H1 (cell line): ENCODE measurements at regions not wholly inside any gene's neighbourhood (a gene's known extent, or its start where the extent isn't known, plus 50 kb on each side); places are given as distances from the start of the nearest gene placed in this dataset.

Experiments used
- CTCF ChIA-PET: fragments of 300-600 bp; sonication (Branson Sonifier 250); formaldehyde crosslinking; loops from one replicate; lab custom pipeline; 2021; ENCODE audit not compliant: partially characterized antibody; lab: Charles Lee
- POLR2A ChIA-PET: fragments of 300-600 bp; sonication (Branson Sonifier 250); formaldehyde crosslinking; loops from one replicate; lab custom pipeline; 2021; ENCODE audit warnings: inconsistent platforms; ENCODE audit not compliant: partially characterized antibody; lab: Charles Lee
- DNase-seq, 2 experiments: peaks; one replicate each; pipeline versions ENCODE4 v3.0.0 to v3.0.0-alpha.2; 2010 to 2022; ENCODE audit warnings: low spot score in 2 of 2, low read depth in 1 of 2, mixed read lengths in 1 of 2
- FAIRE-seq: peaks from 2 replicates; lab custom pipeline; 2011; peaks lifted over from hg19 to GRCh38; lab: Jason Lieb, UNC
- H2AFZ ChIP-seq: 2 replicates; pipeline ENCODE4 v1.8.1; 2012; ENCODE audit warnings: low read length, inconsistent platforms
- H2AK5ac ChIP-seq: 2 replicates; pipeline ENCODE4 v1.6.1; 2013; ENCODE audit warnings: low read depth, low read length
- H2BK120ac ChIP-seq: replicated peaks from 2 replicates; pipeline ENCODE3; 2013; ENCODE audit warnings: low read depth, low read length, inconsistent platforms
- H2BK12ac ChIP-seq: 2 replicates; pipeline ENCODE4 v1.6.1; 2013; ENCODE audit warnings: low read depth, low read length
- H2BK15ac ChIP-seq: 2 replicates; pipeline ENCODE4 v1.6.1; 2013; ENCODE audit warnings: low read length
- H2BK20ac ChIP-seq: 2 replicates; pipeline ENCODE4 v1.6.1; 2013; ENCODE audit warnings: low read length
- H2BK5ac ChIP-seq: 2 replicates; pipeline ENCODE4 v1.6.1; 2013; ENCODE audit warnings: low read depth, low read length
- H3K14ac ChIP-seq: 2 replicates; pipeline ENCODE4 v1.6.1; 2013; ENCODE audit warnings: inconsistent platforms; ENCODE audit not compliant: insufficient read length
- H3K18ac ChIP-seq: 2 replicates; pipeline ENCODE4 v1.6.1; 2013; ENCODE audit warnings: low read length; ENCODE audit errors: extremely low read depth
- H3K23ac ChIP-seq: 2 replicates; pipeline ENCODE4 v1.6.1; 2013; ENCODE audit warnings: inconsistent platforms; ENCODE audit not compliant: insufficient read length
- H3K23me2 ChIP-seq: 2 replicates; pipeline ENCODE4 v1.6.1; 2013; ENCODE audit warnings: low read depth, low read length
- H3K27ac ChIP-seq: 2 replicates; pipeline ENCODE4 v1.6.1; 2011; ENCODE audit warnings: low read depth, low read length, inconsistent platforms
- H3K27me3 ChIP-seq, 4 experiments: replicated peaks in 1 of 4; 1 replicate in 1 of 4; 2 replicates in 3 of 4; pipeline versions ENCODE4 v1.6.1 to v1.8.1; 2011 to 2013; ENCODE audit warnings: low read length in 3 of 4, mild to moderate bottlenecking in 3 of 4, inconsistent platforms in 2 of 4, mixed read lengths in 2 of 4, moderate library complexity in 1 of 4; ENCODE audit not compliant: control insufficient read depth in 3 of 4, insufficient read depth in 3 of 4; ENCODE audit errors: extremely low read depth in 1 of 4
- H3K36me3 ChIP-seq, 4 experiments: 2 replicates each; pipeline versions ENCODE4 v1.6.1 to v1.8.1; 2011 to 2013; ENCODE audit warnings: mild to moderate bottlenecking in 4 of 4, low read length in 3 of 4, moderate library complexity in 2 of 4, control low read depth in 1 of 4, inconsistent platforms in 1 of 4; ENCODE audit not compliant: insufficient read depth in 4 of 4, control insufficient read depth in 2 of 4
- H3K4ac ChIP-seq: replicated peaks from 2 replicates; pipeline ENCODE3; 2013; ENCODE audit warnings: low read length, low read depth, mixed read lengths, inconsistent platforms; ENCODE audit not compliant: insufficient read length
- H3K4me1 ChIP-seq, 4 experiments: replicated peaks in 1 of 4; 1 replicate in 1 of 4; 2 replicates in 3 of 4; pipeline versions ENCODE4 v1.6.1 to v1.8.1; 2011 to 2013; ENCODE audit warnings: low read length in 3 of 4, inconsistent platforms in 2 of 4, mixed read lengths in 1 of 4; ENCODE audit not compliant: insufficient read depth in 4 of 4, control insufficient read depth in 3 of 4
- H3K4me2 ChIP-seq, 2 experiments: 2 replicates each; pipeline versions ENCODE4 v1.6.1 to v1.8.1; 2011 to 2013; ENCODE audit warnings: low read depth in 2 of 2, low read length in 2 of 2, control low read depth in 1 of 2, inconsistent platforms in 1 of 2, mild to moderate bottlenecking in 1 of 2; ENCODE audit not compliant: insufficient read depth in 1 of 2
- H3K4me3 ChIP-seq, 4 experiments: fragments of 200-600, 300-600 bp in 1 of 4; sonication (generic), shearing (Covaris generic), sonication (Bioruptor Twin) in 1 of 4; 2 replicates each; pipeline versions ENCODE4 v1.5.1 to v1.8.1; 2011 to 2016; ENCODE audit warnings: low read length in 4 of 4, low read depth in 3 of 4, control low read depth in 2 of 4, inconsistent platforms in 2 of 4, mild to moderate bottlenecking in 2 of 4, mixed read lengths in 1 of 4, moderate library complexity in 1 of 4; ENCODE audit not compliant: insufficient read depth in 2 of 4; ENCODE audit errors: extremely low read depth in 1 of 4
- H3K56ac ChIP-seq: replicated peaks from 2 replicates; pipeline ENCODE3; 2013; ENCODE audit warnings: low read depth, mild to moderate bottlenecking, mixed read lengths, low read length, inconsistent platforms; ENCODE audit not compliant: insufficient read length
- H3K79me1 ChIP-seq: 2 replicates; pipeline ENCODE4 v1.6.1; 2013; ENCODE audit warnings: low read depth, low read length, control low read depth
- H3K79me2 ChIP-seq, 2 experiments: 2 replicates each; pipeline versions ENCODE4 v1.6.1 to v1.8.1; 2012 to 2013; ENCODE audit warnings: low read length in 2 of 2, mild to moderate bottlenecking in 2 of 2, inconsistent platforms in 1 of 2; ENCODE audit not compliant: insufficient read depth in 2 of 2, control insufficient read depth in 1 of 2
- H3K9ac ChIP-seq, 4 experiments: replicated peaks in 1 of 4; 1 replicate in 1 of 4; 2 replicates in 3 of 4; pipeline versions ENCODE4 v1.6.1 to v1.8.1; 2011 to 2013; ENCODE audit warnings: low read depth in 3 of 4, low read length in 3 of 4, control low read depth in 2 of 4, mild to moderate bottlenecking in 2 of 4, moderate library complexity in 2 of 4, inconsistent platforms in 1 of 4; ENCODE audit errors: extremely low read depth in 1 of 4
- H3K9me3 ChIP-seq, 2 experiments: 2 replicates each; pipeline versions ENCODE4 v1.6.1 to v1.8.1; 2012 to 2013; ENCODE audit warnings: mild to moderate bottlenecking in 2 of 2, moderate library complexity in 2 of 2, control low read depth in 1 of 2, inconsistent platforms in 1 of 2, low read depth in 1 of 2, low read length in 1 of 2, mixed read lengths in 1 of 2; ENCODE audit not compliant: insufficient read depth in 2 of 2
- H4K20me1 ChIP-seq, 2 experiments: replicated peaks in 1 of 2; 2 replicates each; pipeline versions ENCODE3 to v1.8.1; 2011 to 2013; ENCODE audit warnings: inconsistent platforms in 2 of 2, low read length in 2 of 2, mild to moderate bottlenecking in 1 of 2; ENCODE audit not compliant: insufficient read depth in 2 of 2, control insufficient read depth in 1 of 2
- H4K5ac ChIP-seq: 2 replicates; pipeline ENCODE4 v1.6.1; 2013; ENCODE audit warnings: low read length, low read depth, mixed read lengths, inconsistent platforms; ENCODE audit not compliant: insufficient read length
- H4K8ac ChIP-seq: 2 replicates; pipeline ENCODE4 v1.8.0; 2013; ENCODE audit warnings: mild to moderate bottlenecking, moderate library complexity, low read length, inconsistent platforms; ENCODE audit not compliant: insufficient read depth; ENCODE audit errors: extremely low read depth
- H4K91ac ChIP-seq: replicated peaks from 2 replicates; pipeline ENCODE3; 2013; ENCODE audit warnings: low read length, mixed read lengths, inconsistent platforms; ENCODE audit not compliant: insufficient read length
- CBX5 ChIP-seq: fragments of 300-800, 300-1000 bp; sonication (generic); IDR thresholded peaks from 2 replicates; pipeline ENCODE4 v1.7.1; 2016; ENCODE audit warnings: antibody characterized with exemption, low read length, low read depth
- POU5F1 ChIP-seq: IDR thresholded peaks from 2 replicates; pipeline ENCODE4 v1.6.1; 2011; ENCODE audit warnings: low read depth, mild to moderate bottlenecking, low read length, moderate library complexity
- RAD21 ChIP-seq, 2 experiments: IDR thresholded peaks in 1 of 2; conservative IDR thresholded peaks in 1 of 2; 2 replicates each; pipeline ENCODE4 v1.6.1; 2011; ENCODE audit warnings: low read depth in 2 of 2, low read length in 2 of 2, improper control_type of control experiment in 1 of 2, inconsistent platforms in 1 of 2, mild to moderate bottlenecking in 1 of 2, moderate library complexity in 1 of 2
- RBBP5 ChIP-seq: IDR thresholded peaks from 2 replicates; pipeline ENCODE4 v1.7.1; 2012; ENCODE audit warnings: low read depth, mild to moderate bottlenecking, inconsistent platforms, low read length, moderate library complexity, borderline replicate concordance
- WGBS, 2 experiments: shearing (Covaris generic) in 1 of 2; methylation state at CpG; one replicate each; pipeline versions ENCODE4 v1.1.6 to v1.1.7; 2013 to 2015; ENCODE audit warnings: low lambda C conversion rate in 2 of 2, mixed read lengths in 2 of 2, inconsistent platforms in 1 of 2, low coverage in 1 of 2, missing lambda C conversion rate in 1 of 2; ENCODE audit not compliant: insufficient replicate concordance in 2 of 2, insufficient coverage in 1 of 2, insufficient read length in 1 of 2; ENCODE audit errors: extremely low coverage in 1 of 2, missing lambda C conversion rate in 1 of 2; 5-methylcytosine and 5-hydroxymethylcytosine counted together
- TF ChIP-seq, protein P1 (sequence below), 3 experiments: IDR thresholded peaks; 1 replicate in 2 of 3; 2 replicates in 1 of 3; pipeline versions ENCODE4 v1.5.1 to v1.6.1; 2011; ENCODE audit warnings: low read length in 3 of 3, mild to moderate bottlenecking in 3 of 3, inconsistent platforms in 2 of 3, low read depth in 1 of 3, moderate library complexity in 1 of 3; ENCODE audit not compliant: insufficient read depth in 1 of 3; ENCODE audit errors: control extremely low read depth in 1 of 3

DNA sequence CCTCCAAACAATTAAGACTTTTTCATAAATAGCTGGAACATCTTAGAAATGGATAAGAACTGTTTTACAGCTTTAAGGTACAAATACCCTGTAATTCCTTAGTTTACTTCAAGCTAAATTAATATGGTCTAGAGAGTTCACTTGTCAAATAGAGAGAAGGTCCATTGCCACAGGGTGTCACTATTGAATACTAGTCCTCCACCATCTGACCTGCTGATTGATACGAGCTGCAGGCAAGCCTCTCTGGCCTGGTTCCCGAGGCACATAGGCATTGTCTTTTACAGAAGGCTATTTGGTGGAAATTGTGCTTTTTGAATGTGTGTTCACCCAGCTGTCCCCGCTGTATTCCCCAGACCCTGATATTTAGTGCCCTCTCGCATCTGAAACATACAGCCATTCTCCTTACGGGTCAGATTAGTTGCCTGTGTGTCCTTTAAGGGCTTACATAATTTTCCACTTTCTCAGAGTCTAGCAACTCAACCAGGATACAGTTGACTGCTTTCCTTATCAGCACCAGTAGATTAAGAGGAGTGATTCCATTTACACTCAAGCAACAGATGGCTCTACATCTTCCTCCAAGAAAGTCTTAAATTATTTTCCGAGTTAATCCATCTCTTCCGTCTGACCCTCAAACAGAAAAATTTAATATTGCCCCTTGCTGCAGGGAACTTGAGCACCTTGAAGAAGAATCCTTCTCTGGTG lies 788.8 kb upstream of the FAT3 start:
- 89% methylated on average over 7 of the region's 7 CpGs; no CpG with 5 or more reads in 1 of the 2 experiments for WGBS, 2 experiments
- Histone ChIP-seq H2BK5ac (no peak overlapping the region), H2BK12ac (no peak overlapping the region), H3K9ac (peak overlapping the region in 1 of 4 experiments; percentile 0; a peak in 1 of 7 replicates), H3K79me2 (no peaks in the 10 kb centered on the region), H2BK120ac (no peak overlapping the region), H3K4me1 (no peaks in the 10 kb centered on the region), H3K14ac (no peak overlapping the region), H3K79me1 (no peaks in the 10 kb centered on the region), H3K4me2 (no peak overlapping the region), H4K20me1 (no peaks in the 10 kb centered on the region), H4K8ac (no peak overlapping the region), H3K9me3 (no peaks in the 10 kb centered on the region), H3K4me3 (no peak overlapping the region), H3K23ac (no peak overlapping the region), H3K18ac (no peak overlapping the region), H4K5ac (no peak overlapping the region), H2BK15ac (no peak overlapping the region), H3K4ac (no peak overlapping the region), H3K27me3 (no peaks in the 10 kb centered on the region), H2AFZ (peak overlapping the region; percentile 89), H3K27ac (no peak overlapping the region), H3K56ac (no peak overlapping the region), H2AK5ac (no peak overlapping the region), H3K36me3 (no peaks in the 10 kb centered on the region), H4K91ac (no peak overlapping the region), H3K23me2 (no peaks in the 10 kb centered on the region), H2BK20ac (no peak overlapping the region)
- ChIA-PET POLR2A (no interaction called here), CTCF (interaction anchor here (0.6 to 1.4 kb wide), 4 partner anchors 77 to 299 kb away, joined by 3 to 4 read pairs (median 3); no protein-coding TSS in a partner anchor)
- FAIRE-seq (peak; percentile 36), DNase-seq (peak in 1 of 2 experiments; percentile 5)
- TF ChIP-seq CBX5, result no peak
- TF ChIP-seq RBBP5, result no peak
- peak; percentile 54 to 59 for TF ChIP-seq RAD21 (IDR thresholded peaks at IDR 0.05 in 1 of 2, conservative IDR thresholded peaks at IDR 0.05 in 1 of 2; ENCODE audit: low read depth in 2 of 2, low read length in 2 of 2)
- TF ChIP-seq POU5F1, result no peak
- TF ChIP-seq, protein P1, sequence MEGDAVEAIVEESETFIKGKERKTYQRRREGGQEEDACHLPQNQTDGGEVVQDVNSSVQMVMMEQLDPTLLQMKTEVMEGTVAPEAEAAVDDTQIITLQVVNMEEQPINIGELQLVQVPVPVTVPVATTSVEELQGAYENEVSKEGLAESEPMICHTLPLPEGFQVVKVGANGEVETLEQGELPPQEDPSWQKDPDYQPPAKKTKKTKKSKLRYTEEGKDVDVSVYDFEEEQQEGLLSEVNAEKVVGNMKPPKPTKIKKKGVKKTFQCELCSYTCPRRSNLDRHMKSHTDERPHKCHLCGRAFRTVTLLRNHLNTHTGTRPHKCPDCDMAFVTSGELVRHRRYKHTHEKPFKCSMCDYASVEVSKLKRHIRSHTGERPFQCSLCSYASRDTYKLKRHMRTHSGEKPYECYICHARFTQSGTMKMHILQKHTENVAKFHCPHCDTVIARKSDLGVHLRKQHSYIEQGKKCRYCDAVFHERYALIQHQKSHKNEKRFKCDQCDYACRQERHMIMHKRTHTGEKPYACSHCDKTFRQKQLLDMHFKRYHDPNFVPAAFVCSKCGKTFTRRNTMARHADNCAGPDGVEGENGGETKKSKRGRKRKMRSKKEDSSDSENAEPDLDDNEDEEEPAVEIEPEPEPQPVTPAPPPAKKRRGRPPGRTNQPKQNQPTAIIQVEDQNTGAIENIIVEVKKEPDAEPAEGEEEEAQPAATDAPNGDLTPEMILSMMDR (IDR thresholded peaks at IDR 0.05; ENCODE audit: control extremely low read depth in 1 of 3, insufficient read depth in 1 of 3, low read depth in 1 of 3, low read length in 3 of 3), result peak in 2 of 3 experiments; percentile 18 to 25; a peak in 2 of 4 replicates
